Trophoblast cell (in vitro differentiated cells and primary cell): ENCODE measurements at regions not wholly inside any gene's neighbourhood (a gene's known extent, or its start where the extent isn't known, plus 50 kb on each side); places are given as distances from the start of the nearest gene placed in this dataset.

Experiments
- DNase-seq, 2 donors: peaks; one replicate each; pipeline ENCODE4 v3.0.0-alpha.2; 2016
- H2AFZ ChIP-seq: 2 replicates; pipeline ENCODE4 v1.6.1; 2013; ENCODE audit warnings: low read length, moderate library complexity, mild to moderate bottlenecking; ENCODE audit not compliant: insufficient read depth, poor library complexity
- H2AK5ac ChIP-seq: 2 replicates; pipeline ENCODE4 v1.6.1; 2013; ENCODE audit warnings: mild to moderate bottlenecking, low read length
- H2BK120ac ChIP-seq: 2 replicates; pipeline ENCODE4 v1.6.1; 2013; ENCODE audit warnings: low read length, mild to moderate bottlenecking, moderate library complexity; ENCODE audit not compliant: insufficient read depth, poor library complexity
- H2BK12ac ChIP-seq: 2 replicates; pipeline ENCODE4 v1.6.1; 2013; ENCODE audit warnings: mild to moderate bottlenecking, low read length, moderate library complexity
- H2BK5ac ChIP-seq: 2 replicates; pipeline ENCODE4 v1.6.1; 2013; ENCODE audit warnings: low read length, low read depth, moderate library complexity, mild to moderate bottlenecking; ENCODE audit not compliant: poor library complexity
- H3K14ac ChIP-seq: 2 replicates; pipeline ENCODE4 v1.6.1; 2013; ENCODE audit warnings: mild to moderate bottlenecking, low read length
- H3K18ac ChIP-seq: 2 replicates; pipeline ENCODE4 v1.6.1; 2013; ENCODE audit warnings: mild to moderate bottlenecking, low read length
- H3K23ac ChIP-seq: 2 replicates; pipeline ENCODE4 v1.6.1; 2013; ENCODE audit warnings: low read length
- H3K27ac ChIP-seq: 2 replicates; pipeline ENCODE4 v1.5.1; 2013; ENCODE audit warnings: low read depth, mild to moderate bottlenecking, inconsistent platforms, low read length, moderate library complexity
- H3K27me3 ChIP-seq: 2 replicates; pipeline ENCODE4 v1.6.1; 2013; ENCODE audit warnings: inconsistent platforms, mild to moderate bottlenecking, low read length, moderate library complexity; ENCODE audit not compliant: insufficient read depth
- H3K36me3 ChIP-seq, 2 experiments: 1 replicate in 1 of 2; 2 replicates in 1 of 2; pipeline ENCODE4 v1.6.1; 2013; ENCODE audit warnings: low read length in 2 of 2, mild to moderate bottlenecking in 2 of 2, moderate library complexity in 1 of 2; ENCODE audit not compliant: insufficient read depth in 2 of 2, control insufficient read depth in 1 of 2
- H3K4ac ChIP-seq: 2 replicates; pipeline ENCODE4 v1.6.1; 2013; ENCODE audit warnings: low read depth, mild to moderate bottlenecking, low read length, moderate library complexity
- H3K4me1 ChIP-seq, 2 experiments: 1 replicate in 1 of 2; 2 replicates in 1 of 2; pipeline ENCODE4 v1.6.1; 2013; ENCODE audit warnings: low read length in 2 of 2, mild to moderate bottlenecking in 2 of 2, moderate library complexity in 1 of 2; ENCODE audit not compliant: insufficient read depth in 2 of 2, control insufficient read depth in 1 of 2
- H3K4me2 ChIP-seq: 2 replicates; pipeline ENCODE4 v1.6.1; 2013; ENCODE audit warnings: inconsistent platforms, mild to moderate bottlenecking, low read length, moderate library complexity
- H3K4me3 ChIP-seq: 2 replicates; pipeline ENCODE4 v1.5.1; 2013; ENCODE audit warnings: mild to moderate bottlenecking, low read depth, low read length, inconsistent platforms
- H3K79me1 ChIP-seq: one replicate; pipeline ENCODE4 v1.6.1; 2013; ENCODE audit warnings: low read length
- H3K79me2 ChIP-seq: 2 replicates; pipeline ENCODE4 v1.6.1; 2013; ENCODE audit warnings: low read length, mild to moderate bottlenecking; ENCODE audit not compliant: control insufficient read depth, insufficient read depth, poor library complexity
- H3K9ac ChIP-seq: 2 replicates; pipeline ENCODE4 v1.6.1; 2013; ENCODE audit warnings: mild to moderate bottlenecking, low read length
- H3K9me3 ChIP-seq: 2 replicates; pipeline ENCODE4 v1.6.1; 2013; ENCODE audit warnings: low read depth, mild to moderate bottlenecking, control low read depth, inconsistent platforms, low read length; ENCODE audit not compliant: insufficient read depth
- H4K12ac ChIP-seq: 2 replicates; pipeline ENCODE4 v1.6.1; 2013; ENCODE audit warnings: low read depth, mild to moderate bottlenecking, low read length, moderate library complexity
- H4K8ac ChIP-seq: 2 replicates; pipeline ENCODE4 v1.6.1; 2013; ENCODE audit warnings: low read depth, mild to moderate bottlenecking, low read length, moderate library complexity
- H4K91ac ChIP-seq: one replicate; pipeline ENCODE4 v1.6.1; 2013; ENCODE audit warnings: low read depth, mild to moderate bottlenecking, low read length, moderate library complexity
- WGBS: extraction: QIAGEN DNeasy Blood & Tissue Kit; methylation state at CpG from one replicate; pipeline ENCODE4 v1.1.7; 2013; ENCODE audit warnings: missing lambda C conversion rate; ENCODE audit not compliant: insufficient read length, insufficient coverage; ENCODE audit errors: extremely low coverage; 5-methylcytosine and 5-hydroxymethylcytosine counted together

DNA sequence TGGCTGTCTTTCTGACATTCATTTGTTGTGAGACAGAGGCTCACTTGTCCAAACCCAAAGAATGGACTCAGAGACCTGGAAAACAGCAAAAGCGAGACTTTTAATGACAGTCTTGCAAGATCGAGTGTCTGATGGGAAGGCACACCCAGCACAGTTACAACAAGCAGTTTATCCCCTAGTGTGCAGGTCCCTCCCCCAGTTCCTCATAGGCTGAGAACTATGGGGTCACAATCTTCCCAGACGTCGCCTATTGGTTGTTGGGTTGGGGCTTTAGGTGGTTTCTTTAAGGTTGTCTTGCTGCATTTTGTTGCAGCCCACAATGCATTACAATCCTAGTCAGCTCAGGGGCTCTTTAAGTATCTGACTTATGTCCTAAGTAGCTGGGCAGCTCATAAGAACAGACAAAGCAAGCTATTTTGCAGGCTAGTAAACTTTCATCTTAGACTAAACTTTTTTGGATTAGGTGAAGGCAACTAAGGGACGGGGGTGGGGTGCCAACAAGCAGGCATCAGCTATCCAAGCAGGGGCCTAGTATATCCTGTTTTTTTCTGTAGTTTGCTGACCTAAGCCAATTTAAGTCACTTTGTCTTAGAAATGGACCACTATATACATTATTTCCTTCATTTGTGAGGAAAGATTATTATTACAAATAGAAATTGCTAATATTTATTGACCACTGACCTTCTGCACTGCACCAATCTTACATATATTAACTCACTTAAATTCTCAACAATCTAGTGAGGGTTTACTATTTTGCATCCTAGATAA is 151.8 kb downstream of the SETD4 start:
- Histone ChIP-seq H2BK120ac (no peak overlapping the region), H2AFZ (no peak overlapping the region), H3K4me1 (peaks cover 8 to 14% of the 10 kb centered on the region in 2 experiments), H3K79me2 (no peaks in the 10 kb centered on the region), H3K23ac (no peak overlapping the region), H3K9ac (no peak overlapping the region), H4K91ac (no peak overlapping the region), H2BK5ac (no peak overlapping the region), H3K4me2 (no peak overlapping the region), H3K27ac (peak overlapping the region; percentile 5), H3K79me1 (peaks cover 2% of the 10 kb centered on the region), H4K8ac (peak overlapping the region; percentile 16), H3K4me3 (no peak overlapping the region), H3K18ac (no peak overlapping the region), H3K4ac (no peak overlapping the region), H2BK12ac (no peak overlapping the region), H3K14ac (no peak overlapping the region), H4K12ac (no peak overlapping the region), H3K36me3 (no peaks in the 10 kb centered on the region), H3K27me3 (no peaks in the 10 kb centered on the region), H2AK5ac (no peak overlapping the region), H3K9me3 (peaks cover 2% of the 10 kb centered on the region)
- no peak for DNase-seq
- WGBS = no CpG with 5 or more reads among the region's 5 CpGs

DNA sequence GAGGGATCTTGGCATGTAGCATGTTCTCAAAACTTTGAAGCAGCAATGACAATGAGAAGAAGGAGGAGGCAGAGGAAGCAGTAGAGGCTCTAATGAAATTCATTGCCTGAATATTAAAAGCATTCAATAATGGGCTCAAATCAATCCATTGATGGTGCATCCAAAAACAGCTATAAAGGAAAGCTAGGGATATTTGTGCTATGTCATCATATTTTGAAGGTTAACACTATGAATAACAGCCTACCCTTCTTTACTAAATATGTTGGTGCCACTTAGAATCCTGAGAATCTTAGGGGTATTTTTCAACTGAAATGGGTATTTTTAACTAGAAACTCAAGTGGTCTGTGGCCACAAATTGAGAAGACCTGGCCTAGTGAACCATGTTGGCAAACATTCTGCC is 153.7 kb downstream of the SETD4 start:
- no peaks in the 10 kb centered on the region for H3K27me3 ChIP-seq

DNA sequence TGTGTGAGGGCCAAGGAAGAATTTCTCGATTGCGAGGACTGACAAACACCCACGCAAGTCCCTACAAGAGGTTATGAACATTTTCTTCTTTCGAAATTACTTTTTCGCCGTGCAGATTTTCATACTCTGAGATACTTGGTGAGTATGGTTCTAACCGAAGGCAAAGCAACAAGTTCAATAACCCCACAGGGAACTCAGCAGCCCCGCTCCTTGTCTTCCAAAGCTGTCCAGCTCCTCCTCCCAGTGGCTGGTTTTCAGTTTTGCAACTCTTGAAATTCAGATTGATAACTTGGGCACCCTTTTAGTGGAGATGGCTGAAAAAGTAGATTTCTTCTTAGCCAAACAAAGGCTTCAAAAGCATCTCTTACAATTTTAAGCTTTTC is 154.4 kb downstream of the SETD4 start:
- H2BK5ac ChIP-seq = no peak overlapping the region
- H3K27me3 ChIP-seq = no peaks in the 10 kb centered on the region
- H2AFZ ChIP-seq = no peak overlapping the region
- no peak overlapping the region for H4K91ac ChIP-seq
- no peak overlapping the region for H2BK12ac ChIP-seq
- no peak overlapping the region for H3K4ac ChIP-seq
- no peak overlapping the region for H3K4me2 ChIP-seq
- H3K9ac ChIP-seq = no peak overlapping the region
- H4K12ac ChIP-seq = no peak overlapping the region
- H4K8ac ChIP-seq = no peak overlapping the region
- H3K9me3 ChIP-seq = peaks cover 2% of the 10 kb centered on the region
- no peaks in the 10 kb centered on the region for H3K36me3 ChIP-seq
- H2AK5ac ChIP-seq = no peak overlapping the region
- H3K14ac ChIP-seq = no peak overlapping the region
- no peak overlapping the region for H3K4me3 ChIP-seq
- no peak for DNase-seq
- H3K79me1 ChIP-seq = peaks cover 2% of the 10 kb centered on the region
- H2BK120ac ChIP-seq = peak overlapping the region; percentile 14
- no CpG with 5 or more reads among the region's 8 CpGs for WGBS
- no peak overlapping the region for H3K18ac ChIP-seq
- H3K79me2 ChIP-seq = no peaks in the 10 kb centered on the region
- no peak overlapping the region for H3K23ac ChIP-seq
- H3K4me1 ChIP-seq = peaks cover 6 to 7% of the 10 kb centered on the region in 2 experiments
- H3K27ac ChIP-seq = no peak overlapping the region

More for the DNA sequence above, 153.7 kb downstream of the SETD4 start:
- peaks cover 2% of the 10 kb centered on the region for H3K79me1 ChIP-seq
- no peak overlapping the region for H3K4ac ChIP-seq
- H4K8ac ChIP-seq = no peak overlapping the region
- no peak overlapping the region for H2BK5ac ChIP-seq
- no peak overlapping the region for H4K91ac ChIP-seq
- no peak overlapping the region for H3K14ac ChIP-seq
- no peaks in the 10 kb centered on the region for H3K79me2 ChIP-seq
- no peaks in the 10 kb centered on the region for H3K36me3 ChIP-seq
- H2AK5ac ChIP-seq = no peak overlapping the region
- no peak overlapping the region for H2BK12ac ChIP-seq
- no peak overlapping the region for H3K18ac ChIP-seq
- peaks cover 6 to 10% of the 10 kb centered on the region in 2 experiments for H3K4me1 ChIP-seq
- no peak overlapping the region for H2AFZ ChIP-seq
- no peak overlapping the region for H3K9ac ChIP-seq
- H3K4me2 ChIP-seq = no peak overlapping the region
- DNase-seq = no peak
- H3K23ac ChIP-seq = no peak overlapping the region
- no peak overlapping the region for H3K27ac ChIP-seq
- peaks cover 2% of the 10 kb centered on the region for H3K9me3 ChIP-seq
- no peak overlapping the region for H3K4me3 ChIP-seq
- no peak overlapping the region for H2BK120ac ChIP-seq
- H4K12ac ChIP-seq = no peak overlapping the region

DNA sequence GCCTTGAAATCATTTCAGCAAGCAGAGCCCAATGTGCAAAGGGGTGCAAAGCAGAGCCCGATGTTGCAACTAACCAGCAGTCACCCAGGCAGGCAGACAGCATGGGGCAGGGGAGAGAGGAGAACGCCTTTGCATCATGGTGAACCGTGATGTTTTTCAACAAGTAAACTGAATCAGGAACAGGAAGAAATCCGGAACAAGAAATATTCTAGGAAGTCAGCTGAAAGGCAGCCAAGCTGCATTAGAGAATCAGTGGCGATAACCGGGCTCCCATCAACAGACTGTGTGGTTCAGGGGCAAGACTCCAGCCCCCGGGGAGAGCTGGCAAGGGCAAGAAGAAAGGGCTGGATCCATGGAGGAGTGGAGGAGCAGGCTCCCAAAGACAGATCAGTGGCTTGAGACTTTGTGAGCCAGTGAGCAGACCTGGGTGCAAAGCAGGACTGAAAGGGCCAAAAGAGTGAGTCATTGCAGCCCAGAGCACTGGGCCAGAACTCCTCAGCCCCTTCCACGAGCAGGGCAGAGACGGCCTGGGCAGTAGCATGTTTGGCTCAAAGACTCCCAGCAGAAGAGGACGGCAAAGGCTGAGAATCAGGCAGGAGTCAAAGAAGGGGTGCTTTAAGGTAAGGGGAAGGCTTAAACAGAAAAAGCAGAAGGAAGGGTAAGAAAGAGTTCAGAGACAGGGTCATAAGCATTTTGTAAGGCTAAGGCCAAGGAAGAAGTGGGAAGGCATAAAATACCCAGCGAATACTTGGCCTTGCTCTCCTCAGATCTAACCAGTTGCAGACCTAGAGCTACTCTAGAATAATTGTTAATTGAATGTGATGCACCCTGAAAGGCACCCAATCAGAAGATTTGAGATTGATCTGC is 155.0 kb downstream of the SETD4 start:
- Histone ChIP-seq H2AK5ac (no peak overlapping the region), H3K36me3 (no peaks in the 10 kb centered on the region), H3K27ac (no peak overlapping the region), H4K12ac (no peak overlapping the region), H2BK120ac (peak overlapping the region; percentile 14), H3K4me1 (peaks cover 6 to 7% of the 10 kb centered on the region in 2 experiments), H3K9me3 (peaks cover 2% of the 10 kb centered on the region), H3K79me2 (no peaks in the 10 kb centered on the region), H4K91ac (no peak overlapping the region), H3K4ac (no peak overlapping the region), H3K79me1 (peaks cover 2% of the 10 kb centered on the region), H2AFZ (no peak overlapping the region), H2BK5ac (no peak overlapping the region), H3K9ac (no peak overlapping the region), H3K14ac (no peak overlapping the region), H3K18ac (no peak overlapping the region), H3K4me2 (no peak overlapping the region), H3K27me3 (no peaks in the 10 kb centered on the region), H3K23ac (no peak overlapping the region), H4K8ac (no peak overlapping the region), H3K4me3 (no peak overlapping the region), H2BK12ac (no peak overlapping the region)
- WGBS = no CpG with 5 or more reads among the region's 11 CpGs
- DNase-seq = peak in 1 of 2 donors; percentile 17
